Adrenal gland (tissue), 5 donors: ENCODE measurements at regions not wholly inside any gene's neighbourhood (a gene's known extent, or its start where the extent isn't known, plus 50 kb on each side); places are given as distances from the start of the nearest gene placed in this dataset.

Source experiments
- CTCF ChIP-seq, 6 experiments: fragments of 450-650 bp in 4 of 6; fragments of 200-600 bp in 2 of 6; sonication (generic) in 1 of 6; IDR thresholded peaks; 1 replicate in 5 of 6; 2 replicates in 1 of 6; pipeline versions ENCODE4 v1.5.1 to v1.8.0; 2016 to 2021; ENCODE audit warnings: antibody characterized with exemption in 6 of 6, mild to moderate bottlenecking in 2 of 6, moderate library complexity in 1 of 6
- POLR2A ChIP-seq, 2 donors: fragments of 450-650 bp; IDR thresholded peaks; one replicate each; pipeline ENCODE4 v1.6.1; 2017; ENCODE audit warnings: antibody characterized with exemption in 2 of 2, mild to moderate bottlenecking in 2 of 2, moderate library complexity in 1 of 2
- donor health status: DM: no; HTN: no; CAD: no.

GRCh38 chr6:84625506-84625905 lies 138.9 kb downstream of the TBX18 start:
- TF ChIP-seq CTCF (IDR thresholded peaks at IDR 0.05) (no peak), POLR2A (IDR thresholded peaks at IDR 0.05) (no peak)
